COLO829 (cell line): ENCODE measurements at regions not wholly inside any gene's neighbourhood (a gene's known extent, or its start where the extent isn't known, plus 50 kb on each side); places are given as distances from the start of the nearest gene placed in this dataset.

ENCODE experiments used
- DNase-seq: peaks from one replicate; pipeline ENCODE4 v3.0.0; 2012; ENCODE audit warnings: low spot score

- no peak for DNase-seq
These were observed 141.4 kb downstream of the OGFRL1 start for GRCh38 chr6:71430018-71430417.

- DNase-seq, result no peak
These were observed 144.8 kb downstream of the OGFRL1 start for GRCh38 chr6:71433441-71433840.

GRCh38 chr6:71444222-71444621 is 155.6 kb downstream of the OGFRL1 start:
- DNase-seq, result no peak

- no peak for DNase-seq
These were observed 157.4 kb downstream of the OGFRL1 start for GRCh38 chr6:71446057-71446456.

GRCh38 chr6:71446470-71446869 is 157.9 kb downstream of the OGFRL1 start:
- peak; percentile 8 for DNase-seq

GRCh38 chr6:71452697-71453370 is 164.2 kb downstream of the OGFRL1 start:
- DNase-seq, result no peak

GRCh38 chr6:71453371-71453706 is 164.7 kb downstream of the OGFRL1 start:
- no peak for DNase-seq

GRCh38 chr6:71454056-71454455 is 165.4 kb downstream of the OGFRL1 start:
- DNase-seq, result no peak

- no peak for DNase-seq
These were observed 169.3 kb downstream of the OGFRL1 start for GRCh38 chr6:71457929-71458328.

GRCh38 chr6:71459162-71459561 is 170.6 kb downstream of the OGFRL1 start:
- DNase-seq, result no peak

GRCh38 chr6:71460933-71461332 is 172.3 kb downstream of the OGFRL1 start:
- DNase-seq, result no peak

GRCh38 chr6:71463061-71463460 is 174.4 kb downstream of the OGFRL1 start:
- DNase-seq, result no peak

- DNase-seq, result no peak
These were observed 176.5 kb downstream of the OGFRL1 start for GRCh38 chr6:71465096-71465495.

GRCh38 chr6:71466362-71466761 is 177.8 kb downstream of the OGFRL1 start:
- no peak for DNase-seq

- no peak for DNase-seq
These were observed 179.4 kb downstream of the OGFRL1 start for GRCh38 chr6:71468038-71468437.

- no peak for DNase-seq
These were observed 180.5 kb downstream of the OGFRL1 start for GRCh38 chr6:71468841-71469700.

GRCh38 chr6:71471718-71472117 is 183.1 kb downstream of the OGFRL1 start:
- no peak for DNase-seq

GRCh38 chr6:71473926-71474325 is 185.3 kb downstream of the OGFRL1 start:
- DNase-seq, result peak; percentile 58

GRCh38 chr6:71474942-71475341 is 186.3 kb downstream of the OGFRL1 start:
- DNase-seq, result no peak

- DNase-seq, result no peak
These were observed 187.8 kb downstream of the OGFRL1 start for GRCh38 chr6:71476371-71476770.

- no peak for DNase-seq
These were observed 188.3 kb downstream of the OGFRL1 start for GRCh38 chr6:71476872-71477271.

- peak; percentile 66 for DNase-seq
These were observed 190.4 kb downstream of the OGFRL1 start for GRCh38 chr6:71478834-71479541.

- no peak for DNase-seq
These were observed 192.0 kb downstream of the OGFRL1 start for GRCh38 chr6:71480577-71480976.
